CD4-positive, alpha-beta T cell treated with Interleukin-12 subunit alpha and Interleukin-12 subunit beta, for 1 hour (primary cell): ENCODE measurements at regions not wholly inside any gene's neighbourhood (a gene's known extent, or its start where the extent isn't known, plus 50 kb on each side); places are given as distances from the start of the nearest gene placed in this dataset.
"Not testable (repeated sequence)": the region's sequence is repeated elsewhere in the genome, so short reads cannot be mapped to it uniquely, and the experiment has no call there.

ENCODE experiments used
- DNase-seq: peaks from one replicate; pipeline ENCODE4 v3.0.0-alpha.2; 2020

DNA sequence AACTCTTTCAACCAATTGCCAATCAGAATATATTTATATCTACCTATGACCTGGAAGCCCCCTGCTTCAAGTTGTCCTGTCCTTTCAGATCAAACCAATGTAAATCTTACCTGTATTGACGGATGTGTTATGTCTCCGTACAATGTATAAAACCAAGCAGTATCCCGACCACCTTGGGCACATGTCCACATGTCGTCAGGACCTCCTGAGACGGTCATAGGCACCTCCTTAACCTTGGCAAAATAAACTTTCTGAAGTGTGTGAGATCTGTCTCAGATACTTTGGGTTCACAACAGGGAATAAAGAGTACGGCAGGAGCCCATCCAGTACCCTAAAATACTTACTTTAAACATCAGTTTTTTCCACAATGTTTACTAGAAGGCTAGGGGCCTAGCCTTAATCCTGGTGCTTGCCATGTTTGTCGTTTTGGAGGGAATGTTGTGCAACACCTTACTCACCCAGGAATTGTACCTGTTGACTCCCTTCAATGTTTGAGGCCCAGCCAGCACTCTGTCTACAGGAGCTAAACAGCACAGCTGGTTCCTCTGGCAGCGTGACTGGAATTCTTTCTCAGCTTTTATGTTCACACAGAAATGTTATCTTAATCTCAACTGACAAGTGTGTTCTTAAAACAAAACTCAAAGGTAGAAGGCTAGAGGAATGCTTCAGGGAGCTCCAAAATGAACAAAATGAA is 90.8 kb upstream of the USP25 start:
- no peak for DNase-seq

DNA sequence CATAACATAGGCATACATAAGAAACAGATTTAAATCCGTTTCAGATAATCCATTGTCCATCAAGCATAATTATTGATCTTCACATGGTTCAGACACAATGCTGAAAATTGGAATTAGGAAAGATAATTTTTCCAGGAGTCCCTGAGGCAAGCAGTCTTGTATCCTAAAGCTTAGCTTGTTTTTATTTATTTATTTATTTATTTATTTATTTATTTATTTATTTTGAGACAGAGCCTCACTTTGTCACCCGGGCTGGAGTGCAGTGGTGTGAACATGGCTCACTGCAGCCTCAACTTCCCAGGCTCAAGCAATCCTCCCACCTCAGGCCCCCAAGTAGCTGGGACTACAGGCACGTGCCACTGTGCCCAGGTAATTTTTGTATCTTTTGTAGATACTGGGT is 89.7 kb upstream of the USP25 start:
- not testable (repeated sequence) for DNase-seq

DNA sequence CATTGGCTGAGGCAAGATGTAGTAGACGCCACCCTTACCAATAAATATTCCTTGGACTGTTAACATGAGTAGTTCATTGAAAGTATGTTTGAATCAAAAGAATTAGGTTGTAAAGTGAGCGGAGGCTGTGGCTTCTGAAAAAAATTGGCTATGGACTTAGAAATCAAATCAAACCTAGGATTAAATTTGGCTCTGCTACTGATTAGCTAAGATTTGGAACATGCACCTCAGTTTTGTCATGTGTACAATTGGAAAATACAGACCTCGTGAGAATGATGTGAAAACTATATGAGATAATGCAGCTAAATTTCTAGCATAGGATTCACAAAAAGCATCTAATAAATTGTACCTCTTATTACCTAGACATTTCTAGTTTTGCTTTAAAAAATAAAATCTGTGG is 85.3 kb upstream of the USP25 start:
- DNase-seq: no peak

- DNase-seq: no peak
Measured at GRCh38 chr21:15645830-15646229, 84.0 kb upstream of the USP25 start.

GRCh38 chr21:15650735-15651134 is 79.0 kb upstream of the USP25 start:
- no peak for DNase-seq

- no peak for DNase-seq
Measured at GRCh38 chr21:15651172-15651571, 78.6 kb upstream of the USP25 start.

DNA sequence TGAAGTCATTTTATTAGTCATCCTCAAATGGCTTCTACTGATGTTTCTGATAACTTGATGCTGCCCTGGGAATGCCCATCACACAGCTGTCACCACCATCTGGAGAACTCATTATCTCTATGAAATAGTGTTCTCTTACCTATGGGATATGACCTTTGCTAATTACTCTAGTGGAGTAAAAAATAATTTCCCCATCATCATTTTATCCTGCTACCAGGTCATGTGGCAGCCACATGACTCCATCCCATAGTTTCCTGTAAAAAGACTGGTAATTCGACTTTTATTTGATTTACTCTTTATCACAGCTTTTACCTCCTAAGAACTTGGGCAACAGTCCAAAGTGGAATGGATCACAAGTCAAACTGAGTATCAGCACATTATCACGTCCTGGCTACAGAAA is 76.1 kb upstream of the USP25 start:
- DNase-seq: no peak

GRCh38 chr21:15654171-15654570 is 75.6 kb upstream of the USP25 start:
- DNase-seq: no peak

GRCh38 chr21:15659753-15660422 is 69.9 kb upstream of the USP25 start:
- no peak for DNase-seq

- no peak for DNase-seq
Measured at GRCh38 chr21:15660423-15660804, 69.4 kb upstream of the USP25 start.

- DNase-seq: no peak
Measured at GRCh38 chr21:15667010-15667409, 62.8 kb upstream of the USP25 start.

DNA sequence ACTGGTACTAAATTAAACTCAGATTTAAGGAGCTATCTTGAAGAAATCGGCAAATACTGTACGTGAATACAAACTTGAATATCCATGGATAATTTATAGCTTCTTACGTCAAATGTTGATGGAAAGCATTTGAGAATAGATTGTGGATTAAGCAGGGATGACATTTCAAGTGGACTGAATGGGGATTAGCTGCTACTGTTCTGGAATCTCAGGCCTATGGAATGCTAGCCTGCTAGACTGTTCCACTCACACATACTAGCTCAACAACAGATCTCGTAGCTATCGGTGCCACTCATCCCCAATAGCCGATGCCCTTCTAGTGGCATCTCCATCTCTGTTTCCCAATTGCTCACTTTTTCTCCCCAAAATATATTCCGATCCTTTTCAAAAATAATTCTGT is 62.0 kb upstream of the USP25 start:
- DNase-seq: no peak

DNA sequence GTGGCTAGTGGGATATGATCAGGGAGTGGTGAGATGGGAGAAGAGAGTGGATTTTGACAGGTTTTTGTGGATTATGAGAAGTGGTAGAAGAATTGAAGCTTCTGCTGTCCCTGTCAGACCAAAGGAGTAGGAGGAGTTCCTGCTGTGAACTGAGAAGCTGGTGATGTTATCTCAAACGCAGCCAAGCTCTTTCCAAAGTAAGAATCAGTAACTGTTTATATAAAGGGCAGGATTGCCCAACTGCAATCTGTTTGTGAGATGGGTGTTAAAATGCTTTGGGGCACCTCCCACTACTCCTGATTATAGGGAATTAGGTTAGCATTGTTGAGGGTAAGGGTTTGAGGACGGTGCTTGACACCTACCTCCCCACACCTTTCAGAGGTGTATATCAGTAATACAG is 60.5 kb upstream of the USP25 start:
- DNase-seq: no peak

GRCh38 chr21:15671188-15671587 is 58.6 kb upstream of the USP25 start:
- DNase-seq: no peak

- DNase-seq: not testable (repeated sequence)
Measured at GRCh38 chr21:15672578-15672977, 57.2 kb upstream of the USP25 start.

DNA sequence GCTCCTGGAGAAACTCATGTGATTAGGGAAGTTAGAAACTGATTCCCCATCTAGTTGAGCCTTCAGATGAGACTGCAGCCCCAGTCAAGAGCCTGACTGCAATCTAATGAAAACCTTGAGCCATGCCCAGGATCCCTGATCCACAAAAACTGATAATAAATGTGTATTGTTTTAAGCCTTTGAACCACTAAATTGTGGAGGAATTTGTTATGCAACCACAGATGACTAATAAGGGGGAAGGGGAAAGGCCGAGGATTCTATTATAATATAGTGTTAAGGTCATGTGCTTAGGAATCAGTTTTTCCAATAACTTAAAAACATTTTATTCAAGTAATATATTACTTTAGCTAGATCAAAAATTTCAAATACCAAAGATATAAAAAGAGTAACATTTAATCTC is 52.8 kb upstream of the USP25 start:
- DNase-seq: no peak

- peak; percentile 10 for DNase-seq
Measured at GRCh38 chr21:15679630-15680029, 50.2 kb upstream of the USP25 start.
